ENCODE measurements at regions not wholly inside any gene's neighbourhood (a gene's known extent, or its start where the extent isn't known, plus 50 kb on each side); places are given as distances from the start of the nearest gene placed in this dataset.
"Not testable (repeated sequence)": the region's sequence is repeated elsewhere in the genome, so short reads cannot be mapped to it uniquely, and the experiment has no call there.

GRCh38 chr10:61262486-61263261 lies 190.5 kb downstream of the TMEM26 start:
- no peak for DNase-seq

- no peak for DNase-seq
These were observed 195.2 kb downstream of the TMEM26 start for GRCh38 chr10:61257956-61258496.

GRCh38 chr10:61257136-61257535 lies 196.0 kb downstream of the TMEM26 start:
- no peak for DNase-seq

- not testable (repeated sequence) for DNase-seq
These were observed 200.9 kb downstream of the TMEM26 start for GRCh38 chr10:61252326-61252725.

DNA sequence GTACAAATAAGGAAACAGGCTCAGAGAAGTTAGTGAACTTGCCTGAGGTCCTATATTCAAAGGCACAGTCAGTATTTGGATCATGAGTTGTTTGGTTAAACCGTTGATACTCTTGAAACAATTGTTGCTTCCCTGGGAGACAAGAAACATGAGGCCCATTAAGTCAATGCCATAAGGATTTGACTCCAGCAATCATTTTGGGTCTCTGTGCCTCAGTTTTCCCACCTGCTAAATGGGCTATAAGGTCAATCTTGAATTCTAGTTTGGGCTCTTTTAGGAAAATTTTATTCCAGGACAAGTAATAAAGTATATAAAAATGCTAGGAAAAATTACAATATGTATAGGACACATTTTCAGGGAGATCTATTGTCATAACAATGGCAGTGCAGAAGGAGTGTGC lies 202.1 kb downstream of the TMEM26 start:
- no peak for DNase-seq

- no peak for DNase-seq
These were observed 203.1 kb downstream of the TMEM26 start for GRCh38 chr10:61250131-61250530.

- no peak for DNase-seq
These were observed 205.2 kb downstream of the TMEM26 start for GRCh38 chr10:61248013-61248412.

GRCh38 chr10:61244261-61244775 lies 208.9 kb downstream of the TMEM26 start:
- DNase-seq = no peak

DNA sequence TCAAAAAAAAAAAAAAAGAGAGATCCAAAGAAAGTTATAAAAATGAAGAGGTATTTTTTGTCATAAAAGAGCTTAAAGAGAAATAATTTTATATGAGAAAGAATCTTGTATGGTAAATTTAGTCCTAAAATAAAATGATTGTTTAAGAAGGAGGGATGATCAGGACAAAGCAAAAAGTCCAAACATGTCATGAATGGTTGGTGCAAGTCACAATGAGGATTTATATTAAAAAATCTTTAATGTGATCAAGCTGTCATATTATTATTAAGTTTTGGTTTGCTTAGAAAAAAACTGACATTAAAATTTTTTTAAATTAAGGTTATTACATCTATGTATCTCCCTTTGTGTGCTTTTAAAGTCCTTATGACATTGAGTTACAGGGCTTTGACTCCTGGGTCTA lies 220.4 kb downstream of the TMEM26 start:
- no peak for DNase-seq

GRCh38 chr10:61225939-61226338 lies 227.2 kb downstream of the TMEM26 start:
- DNase-seq = no peak

DNA sequence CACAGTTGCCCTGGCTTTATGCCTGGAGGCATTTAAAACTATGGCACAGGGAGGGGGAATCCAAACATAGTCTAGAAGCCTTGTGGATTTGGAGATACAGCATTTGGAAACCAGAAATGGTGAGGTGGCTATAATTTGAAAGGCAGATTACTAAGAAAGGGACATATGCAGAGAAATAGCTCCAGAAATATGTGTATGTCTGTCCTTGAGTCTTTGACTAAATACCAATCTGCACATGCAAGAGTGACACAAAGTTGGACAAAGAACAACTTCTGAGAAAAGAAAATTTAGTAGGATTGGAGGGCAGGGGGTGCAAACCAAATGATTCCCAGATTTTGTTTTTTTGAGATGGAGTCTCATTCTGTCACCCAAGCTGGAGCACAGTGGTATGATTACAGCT lies 229.6 kb downstream of the TMEM26 start:
- no peak for DNase-seq

DNA sequence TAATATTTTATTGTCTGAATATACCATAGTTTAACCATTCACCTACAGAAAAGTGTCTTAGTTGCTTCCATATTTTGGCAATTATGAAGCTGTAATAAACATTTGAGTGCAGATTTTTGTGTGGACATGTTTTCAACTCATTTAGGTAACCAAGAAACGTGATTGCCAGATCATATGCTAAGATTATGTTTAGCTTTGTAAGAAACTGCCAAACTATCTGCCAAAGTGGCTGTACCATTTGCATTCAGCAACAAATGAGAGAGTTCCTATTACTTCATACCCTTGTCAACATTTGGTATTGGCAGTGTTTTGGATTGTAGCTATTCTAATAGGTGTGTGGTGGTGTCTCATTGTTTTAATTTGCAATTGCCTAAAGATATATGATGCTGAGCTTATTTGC lies 233.5 kb downstream of the TMEM26 start:
- no peak for DNase-seq

DNA sequence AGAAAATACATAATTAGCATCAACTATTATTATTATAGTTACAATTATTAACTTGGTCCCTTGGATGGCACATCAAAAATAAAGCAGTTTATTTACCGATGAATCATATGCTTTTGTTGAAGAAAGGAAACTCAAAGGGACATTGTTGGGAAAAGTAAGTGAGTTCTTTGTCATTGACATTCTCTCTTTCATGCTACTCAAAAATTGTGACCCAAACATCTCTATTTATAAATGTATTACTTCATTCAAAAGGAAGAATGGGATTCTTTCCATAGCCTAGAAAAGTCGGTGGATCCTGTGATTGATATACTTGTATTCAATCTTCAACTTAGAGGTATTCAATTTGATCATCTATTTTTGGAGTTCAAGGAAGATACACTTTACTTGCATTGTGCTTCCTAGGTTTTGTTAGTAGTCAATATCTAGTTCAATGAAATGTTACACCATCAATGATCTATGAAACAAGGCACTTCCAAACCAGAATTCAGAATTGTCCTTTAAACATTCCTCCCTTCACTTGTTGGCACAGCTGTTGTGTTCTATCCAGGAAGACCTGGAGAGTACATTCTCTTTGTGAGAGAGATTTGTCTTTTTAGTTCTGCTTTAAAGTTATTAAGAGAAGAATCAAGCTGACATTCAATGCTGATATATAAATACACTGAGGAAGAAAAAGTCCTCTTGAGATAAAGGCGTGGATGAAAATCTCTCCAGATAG lies 235.2 kb downstream of the TMEM26 start:
- DNase-seq = no peak

GRCh38 chr10:61215246-61215645 lies 237.9 kb downstream of the TMEM26 start:
- DNase-seq = no peak

DNA sequence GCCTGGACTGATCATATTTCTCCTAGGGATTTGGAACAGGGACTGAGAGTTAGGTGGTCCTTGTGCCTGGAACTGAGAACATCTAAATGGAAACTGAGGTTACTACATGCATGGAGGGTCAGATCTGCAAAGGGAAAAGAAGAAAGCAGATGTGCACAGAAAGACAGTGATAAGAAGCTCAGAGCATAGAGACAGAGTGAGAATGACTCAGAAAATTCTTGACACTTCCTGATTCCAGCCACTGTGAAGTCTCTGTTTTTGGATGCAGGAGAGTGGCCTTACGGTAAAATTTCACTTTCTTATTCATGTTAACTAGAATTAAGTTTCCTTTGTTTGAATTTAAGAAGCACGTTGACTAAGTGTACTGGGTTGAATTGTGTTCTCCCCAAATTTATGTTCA lies 241.7 kb downstream of the TMEM26 start:
- DNase-seq = no peak

DNA sequence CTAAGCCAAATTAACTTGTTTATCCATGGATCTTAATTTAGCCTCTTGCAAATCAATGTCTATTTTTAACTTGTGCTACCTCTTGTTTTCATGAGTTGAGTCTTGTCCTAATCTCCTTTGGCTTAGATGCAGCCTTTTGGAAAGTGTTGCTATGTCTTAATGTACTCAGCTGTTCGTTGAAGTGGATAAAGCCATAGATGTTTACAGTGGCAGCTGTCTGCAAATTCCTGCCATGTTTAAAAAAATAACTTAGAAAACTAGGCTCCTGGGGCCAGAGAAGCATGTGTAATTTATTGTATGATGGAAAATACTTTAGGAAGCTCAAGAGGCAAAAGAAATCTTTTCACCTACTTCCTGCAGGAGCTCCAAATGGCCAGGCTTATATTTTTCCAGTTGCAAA lies 253.1 kb upstream of the RHOBTB1 start:
- no peak for DNase-seq

DNA sequence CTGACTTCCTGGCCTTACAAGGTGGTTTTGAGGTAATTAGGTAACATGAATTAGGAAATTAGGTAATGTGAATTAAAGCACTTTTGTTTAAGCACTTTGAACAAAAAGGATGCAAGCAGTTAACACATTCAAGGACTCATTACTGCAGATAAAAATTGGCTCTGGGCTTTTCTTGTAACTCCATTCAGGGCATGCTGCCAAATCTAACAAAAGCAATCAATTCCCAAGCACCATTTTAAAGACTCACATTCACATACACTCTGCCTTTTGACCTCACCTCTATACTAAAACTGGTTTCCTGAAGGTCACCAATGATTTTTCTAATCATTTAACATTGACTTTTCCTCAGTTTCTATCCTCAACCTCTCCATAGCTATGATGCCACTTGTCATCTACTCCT lies 251.2 kb upstream of the RHOBTB1 start:
- DNase-seq = no peak

GRCh38 chr10:61192589-61192988 lies 248.6 kb upstream of the RHOBTB1 start:
- DNase-seq = not testable (repeated sequence)

DNA sequence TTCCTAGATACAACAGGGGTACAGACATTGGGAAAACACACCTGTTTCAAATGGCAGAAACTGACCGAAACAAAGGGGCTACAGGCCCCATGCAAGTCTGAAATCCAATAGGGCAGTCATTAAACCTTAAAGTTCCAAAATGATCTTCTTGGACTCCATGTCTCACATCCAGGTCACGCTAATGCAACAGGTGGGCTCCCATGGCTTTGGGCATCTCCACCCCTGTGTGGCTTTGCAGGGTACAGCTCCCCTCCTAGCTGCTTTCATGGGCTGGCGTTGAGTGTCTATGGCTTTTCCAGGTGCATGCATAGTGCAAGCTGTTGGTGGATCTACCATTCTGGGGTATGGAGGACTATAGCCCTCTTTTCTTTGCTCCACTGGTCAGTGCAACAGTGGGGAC lies 248.1 kb upstream of the RHOBTB1 start:
- DNase-seq = no peak

DNA sequence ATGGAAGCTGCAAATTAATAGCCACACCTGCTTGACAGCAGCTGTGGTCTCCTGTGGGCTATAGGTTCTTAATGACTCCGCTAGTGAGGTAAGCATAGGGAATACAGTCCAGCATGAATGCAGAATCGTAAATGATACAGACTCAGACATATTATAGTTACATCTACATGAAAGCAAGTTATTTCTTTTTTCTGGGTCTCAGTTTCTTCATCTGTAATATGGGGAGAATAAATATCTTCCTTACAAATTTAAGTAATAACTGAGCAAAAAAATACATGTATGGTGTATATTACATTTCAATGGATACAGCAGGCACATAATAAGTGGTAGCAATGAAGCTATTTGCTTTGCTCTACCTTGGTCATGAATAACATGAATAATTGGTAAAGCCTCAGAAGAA lies 245.9 kb upstream of the RHOBTB1 start:
- no peak for DNase-seq

DNA sequence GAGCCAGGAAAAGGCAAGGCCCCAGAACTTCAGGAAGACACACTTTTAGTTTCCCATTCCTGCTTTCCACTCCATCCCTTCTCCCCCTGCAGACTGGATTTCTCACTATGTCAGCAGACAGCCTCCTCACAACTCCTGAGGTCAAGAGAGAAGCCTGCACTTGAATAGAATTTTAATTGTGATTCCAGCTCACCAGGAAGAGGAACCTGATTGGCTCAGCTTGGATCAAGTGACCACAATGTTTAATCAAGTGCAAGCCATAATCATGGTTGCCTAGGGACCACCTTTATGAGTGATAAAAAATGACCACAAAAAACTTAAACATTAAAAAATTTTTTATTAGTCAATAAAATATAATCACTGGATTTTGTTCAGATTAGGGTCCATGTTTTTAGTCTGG lies 244.7 kb upstream of the RHOBTB1 start:
- no peak for DNase-seq

- DNase-seq = no peak
These were observed 244.1 kb upstream of the RHOBTB1 start for GRCh38 chr10:61188101-61188500.

- DNase-seq = no peak
These were observed 243.6 kb upstream of the RHOBTB1 start for GRCh38 chr10:61187601-61188000.

GRCh38 chr10:61186408-61186807 lies 242.4 kb upstream of the RHOBTB1 start:
- no peak for DNase-seq
